Pancreas (tissue), 10 donors: ENCODE measurements at regions not wholly inside any gene's neighbourhood (a gene's known extent, or its start where the extent isn't known, plus 50 kb on each side); places are given as distances from the start of the nearest gene placed in this dataset.

ENCODE experiments used
- ATAC-seq, 4 donors: fragments of 200-7000 bp; cut with Tn5 transposase; one replicate each; pipeline versions ENCODE4 v1.8.0 to v1.9.1; 2020; ENCODE audit warnings: mild to moderate bottlenecking in 4 of 4, moderate library complexity in 4 of 4
- DNase-seq, 6 donors: peaks; one replicate each; pipeline ENCODE4 v3.0.0-alpha.2; 2020
- FAIRE-seq: peaks from 2 replicates; lab custom pipeline; 2012; peaks lifted over from hg19 to GRCh38; lab: Jason Lieb, UNC
- H3K27ac ChIP-seq, 4 donors: fragments of 200-600 bp; sonication (generic); 1 replicate in 3 of 4; 2 replicates in 1 of 4; pipeline versions ENCODE4 v1.5.0 to v1.8.0; 2020
- H3K27me3 ChIP-seq, 4 donors: fragments of 200-600 bp; one replicate each; pipeline ENCODE4 v1.8.0; 2021
- H3K36me3 ChIP-seq, 3 donors: fragments of 200-600 bp; sonication (generic) in 1 of 3; one replicate each; pipeline versions ENCODE4 v1.5.0 to v1.8.0; 2020 to 2021
- H3K4me1 ChIP-seq, 3 donors: fragments of 200-600 bp; one replicate each; pipeline ENCODE4 v1.8.0; 2021
- H3K4me3 ChIP-seq, 4 donors: fragments of 200-600 bp; sonication (generic) in 2 of 4; one replicate each; pipeline versions ENCODE4 v1.5.0 to v1.8.0; 2020 to 2021
- H3K9me3 ChIP-seq, 4 donors: fragments of 200-600 bp; one replicate each; pipeline ENCODE4 v1.8.0; 2021
- WGBS, 2 donors: extraction: QIAGEN DNeasy Blood & Tissue Kit; methylation state at CpG; one replicate each; pipeline ENCODE4 v1.1.7; 2013; 5-methylcytosine and 5-hydroxymethylcytosine counted together
- intact Hi-C, 3 donors: fragments of 100-400 bp; cut with DNase I; formaldehyde crosslinking; loops; one replicate each; pipeline versions ENCODE4 v1.11.1 to v1.14.2; 2022
- TF ChIP-seq, protein P1 (sequence below), 4 donors: fragments of 200-600 bp; sonication (generic) in 3 of 4; IDR thresholded peaks; one replicate each; pipeline versions ENCODE4 v1.5.0 to v1.8.0; 2021; ENCODE audit warnings: antibody characterized with exemption in 4 of 4
- donor health status: healthy with polysubstance abuse.
- donor health status: DM: no; HTN: no; CAD: no; lungs with moderate emphysema.
- donor health status: DM: no; HTN: no; CAD: no.
- donor health status: control.
- donor health status: control.
- donor health status: Bipolar disorder and iron deficiency.
- donor health status: DM: yes; HTN: yes; CAD: no.
- donor health status: DM: no; HTN: no; CAD: no.
- donor health status: DM: no; HTN: no; CAD: no.
- donor health status: DM: yes; HTN: yes; CAD: no.

DNA sequence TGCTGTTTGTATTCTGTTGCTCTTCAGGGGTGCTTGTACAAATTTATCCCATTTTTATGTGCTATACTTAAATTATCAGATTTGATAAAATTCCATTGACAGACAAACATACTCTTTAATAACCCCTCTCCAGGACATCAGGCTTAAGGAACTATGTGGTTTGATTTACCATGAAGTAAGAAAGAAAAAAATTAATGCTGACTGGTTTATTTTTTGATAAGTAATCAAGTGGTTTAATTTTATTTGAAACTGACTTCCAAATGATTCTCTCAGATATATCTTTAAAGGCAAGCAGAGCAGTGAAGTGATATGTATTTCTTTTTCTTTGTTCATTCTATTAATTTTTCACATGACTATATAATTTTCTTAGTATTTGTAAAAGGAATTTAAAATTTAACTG lies 1168.1 kb downstream of the OLFM4 start:
- DNase-seq (no peak), ATAC-seq (no peak), FAIRE-seq (no peak)
- Histone ChIP-seq H3K36me3 (no peaks in the 10 kb centered on the region), H3K27me3 (no peaks in the 10 kb centered on the region), H3K4me3 (no peak overlapping the region), H3K9me3 (no peaks in the 10 kb centered on the region), H3K27ac (no peak overlapping the region), H3K4me1 (no peaks in the 10 kb centered on the region)
- TF ChIP-seq, protein P1, sequence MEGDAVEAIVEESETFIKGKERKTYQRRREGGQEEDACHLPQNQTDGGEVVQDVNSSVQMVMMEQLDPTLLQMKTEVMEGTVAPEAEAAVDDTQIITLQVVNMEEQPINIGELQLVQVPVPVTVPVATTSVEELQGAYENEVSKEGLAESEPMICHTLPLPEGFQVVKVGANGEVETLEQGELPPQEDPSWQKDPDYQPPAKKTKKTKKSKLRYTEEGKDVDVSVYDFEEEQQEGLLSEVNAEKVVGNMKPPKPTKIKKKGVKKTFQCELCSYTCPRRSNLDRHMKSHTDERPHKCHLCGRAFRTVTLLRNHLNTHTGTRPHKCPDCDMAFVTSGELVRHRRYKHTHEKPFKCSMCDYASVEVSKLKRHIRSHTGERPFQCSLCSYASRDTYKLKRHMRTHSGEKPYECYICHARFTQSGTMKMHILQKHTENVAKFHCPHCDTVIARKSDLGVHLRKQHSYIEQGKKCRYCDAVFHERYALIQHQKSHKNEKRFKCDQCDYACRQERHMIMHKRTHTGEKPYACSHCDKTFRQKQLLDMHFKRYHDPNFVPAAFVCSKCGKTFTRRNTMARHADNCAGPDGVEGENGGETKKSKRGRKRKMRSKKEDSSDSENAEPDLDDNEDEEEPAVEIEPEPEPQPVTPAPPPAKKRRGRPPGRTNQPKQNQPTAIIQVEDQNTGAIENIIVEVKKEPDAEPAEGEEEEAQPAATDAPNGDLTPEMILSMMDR (IDR thresholded peaks at IDR 0.05): no peak
- intact Hi-C loops: no loop called here

DNA sequence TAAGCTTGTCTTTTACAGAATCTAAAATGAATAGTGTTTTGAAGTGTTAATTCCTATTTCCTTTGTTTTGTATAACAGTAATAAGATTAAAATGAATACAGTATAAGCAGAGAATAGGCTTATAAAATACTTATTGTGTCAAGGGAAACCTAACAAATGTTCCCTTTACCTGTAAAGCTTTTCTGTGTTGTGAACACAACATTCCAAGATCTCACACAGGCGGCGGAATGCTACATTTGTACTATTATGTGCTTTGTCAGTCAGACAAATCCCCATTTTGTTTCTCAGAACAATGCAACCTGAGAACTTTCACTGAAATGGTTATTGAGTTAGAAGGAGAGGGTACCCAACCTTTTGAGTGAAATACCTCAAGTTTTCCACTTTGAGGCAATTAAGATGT lies 1170.3 kb downstream of the OLFM4 start:
- ATAC-seq (no peak), DNase-seq (no peak), FAIRE-seq (no peak)
- no peaks in the 10 kb centered on the region for H3K4me1 ChIP-seq
- WGBS, 2 donors: 90 to 94% methylated on average over 2 of the region's 2 CpGs
- intact Hi-C loops: no loop called here
- no peak overlapping the region for H3K4me3 ChIP-seq
- H3K27me3 ChIP-seq: no peaks in the 10 kb centered on the region
- TF ChIP-seq, protein P1 (IDR thresholded peaks at IDR 0.05): no peak
- H3K36me3 ChIP-seq: no peaks in the 10 kb centered on the region
- no peak overlapping the region for H3K27ac ChIP-seq
- H3K9me3 ChIP-seq: no peaks in the 10 kb centered on the region

DNA sequence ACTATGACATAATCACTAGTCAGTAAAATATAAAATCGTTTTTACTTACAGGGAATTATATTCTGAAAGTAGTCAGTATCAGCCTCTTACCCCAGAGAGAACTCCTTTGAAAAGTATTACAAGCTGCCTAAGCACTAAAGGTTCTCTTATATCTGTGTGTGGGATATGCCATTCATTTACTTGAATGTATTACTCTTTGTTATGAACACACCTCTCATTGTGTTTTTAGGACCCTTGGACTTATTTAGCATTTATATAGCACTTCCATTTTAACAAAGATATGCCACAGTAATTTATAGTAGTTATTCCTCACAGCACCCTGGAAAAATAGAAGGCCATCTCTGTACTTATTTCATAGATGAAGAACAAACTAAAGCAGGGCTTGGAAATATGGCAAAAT lies 1178.0 kb downstream of the OLFM4 start:
- Histone ChIP-seq H3K9me3 (no peaks in the 10 kb centered on the region), H3K4me1 (no peaks in the 10 kb centered on the region), H3K27ac (no peak overlapping the region), H3K4me3 (no peak overlapping the region), H3K36me3 (no peaks in the 10 kb centered on the region), H3K27me3 (no peaks in the 10 kb centered on the region)
- WGBS, 2 donors: 14 to 34% methylated on average over 1 of the region's 1 CpG
- intact Hi-C loops: no loop called here
- DNase-seq: no peak
- no peak for FAIRE-seq
- TF ChIP-seq, protein P1 (IDR thresholded peaks at IDR 0.05): no peak
- ATAC-seq: no peak

DNA sequence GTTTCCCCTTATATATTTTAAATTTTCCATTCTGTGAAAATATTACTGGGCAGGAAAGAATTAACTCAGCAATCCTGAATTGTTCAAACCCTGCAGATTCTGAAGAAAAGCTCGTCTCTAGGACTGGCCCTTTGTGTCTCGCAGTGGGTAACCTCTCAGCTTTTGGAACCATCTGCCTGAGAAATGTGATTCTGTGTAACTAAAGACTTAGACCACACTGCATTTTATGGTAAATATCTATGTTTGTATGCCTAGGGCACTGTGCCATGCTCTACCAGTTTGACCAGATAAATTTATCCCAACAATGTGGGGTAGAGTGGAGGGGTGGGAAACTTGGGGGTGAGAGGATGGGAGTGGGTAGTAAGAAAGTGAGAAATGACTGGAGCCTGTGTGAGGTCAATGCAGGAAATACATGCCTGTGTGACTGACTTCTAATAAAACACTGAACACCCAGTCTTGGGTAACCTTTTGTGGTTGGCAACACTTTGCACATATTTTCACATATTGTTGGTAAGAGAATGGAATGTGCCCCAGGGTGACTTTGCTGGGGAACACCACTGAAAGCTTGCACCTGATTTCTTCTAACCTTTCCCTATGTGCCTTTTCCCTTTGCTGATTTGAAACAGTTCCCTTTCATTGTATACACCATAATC lies 1181.9 kb downstream of the OLFM4 start:
- intact Hi-C loops: no loop called here
- H3K27ac ChIP-seq: no peak overlapping the region
- DNase-seq: no peak

DNA sequence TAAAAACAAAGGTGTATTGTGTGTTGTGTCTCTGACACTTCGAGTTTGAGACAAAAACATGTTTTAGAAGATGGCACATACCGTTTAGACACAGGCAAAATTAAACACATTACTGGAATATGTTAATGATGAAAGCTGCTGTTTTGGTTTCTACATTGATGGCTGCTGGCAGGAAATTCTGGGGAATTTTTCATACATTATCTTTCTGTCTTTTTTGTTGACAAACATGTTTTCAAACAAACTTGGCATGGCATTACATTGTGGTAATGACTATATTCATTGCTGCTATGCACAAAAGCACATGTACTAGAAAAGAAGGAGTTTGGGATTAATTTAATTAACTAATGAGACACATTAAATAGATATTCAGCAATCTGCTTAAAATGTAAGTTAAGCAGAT lies 1187.6 kb downstream of the OLFM4 start:
- intact Hi-C loops: no loop called here
- ATAC-seq (no peak), FAIRE-seq (no peak), DNase-seq (no peak)
- TF ChIP-seq, protein P1 (IDR thresholded peaks at IDR 0.05): no peak
- Histone ChIP-seq H3K27ac (no peak overlapping the region), H3K36me3 (no peaks in the 10 kb centered on the region), H3K27me3 (no peaks in the 10 kb centered on the region), H3K4me3 (no peak overlapping the region), H3K4me1 (no peaks in the 10 kb centered on the region), H3K9me3 (no peaks in the 10 kb centered on the region)
- 44 to 66% methylated on average over 2 of the region's 2 CpGs for WGBS, 2 donors

More for the DNA sequence above, 1181.9 kb downstream of the OLFM4 start:
- Histone ChIP-seq H3K27me3 (no peaks in the 10 kb centered on the region), H3K4me3 (no peak overlapping the region), H3K4me1 (no peaks in the 10 kb centered on the region), H3K9me3 (no peaks in the 10 kb centered on the region), H3K36me3 (no peaks in the 10 kb centered on the region)
- 70 to 74% methylated on average over 2 of the region's 2 CpGs for WGBS, 2 donors
- ATAC-seq (no peak), FAIRE-seq (no peak)
- TF ChIP-seq, protein P1 (IDR thresholded peaks at IDR 0.05): no peak
